NCI-H446 (cell line): ENCODE measurements at regions not wholly inside any gene's neighbourhood (a gene's known extent, or its start where the extent isn't known, plus 50 kb on each side); places are given as distances from the start of the nearest gene placed in this dataset.
"Not testable (repeated sequence)": the region's sequence is repeated elsewhere in the genome, so short reads cannot be mapped to it uniquely, and the experiment has no call there.

ENCODE experiments used
- DNase-seq, 2 experiments: peaks; one replicate each; lab custom pipeline; 2025; lab: John Stamatoyannopoulos, UW

DNA sequence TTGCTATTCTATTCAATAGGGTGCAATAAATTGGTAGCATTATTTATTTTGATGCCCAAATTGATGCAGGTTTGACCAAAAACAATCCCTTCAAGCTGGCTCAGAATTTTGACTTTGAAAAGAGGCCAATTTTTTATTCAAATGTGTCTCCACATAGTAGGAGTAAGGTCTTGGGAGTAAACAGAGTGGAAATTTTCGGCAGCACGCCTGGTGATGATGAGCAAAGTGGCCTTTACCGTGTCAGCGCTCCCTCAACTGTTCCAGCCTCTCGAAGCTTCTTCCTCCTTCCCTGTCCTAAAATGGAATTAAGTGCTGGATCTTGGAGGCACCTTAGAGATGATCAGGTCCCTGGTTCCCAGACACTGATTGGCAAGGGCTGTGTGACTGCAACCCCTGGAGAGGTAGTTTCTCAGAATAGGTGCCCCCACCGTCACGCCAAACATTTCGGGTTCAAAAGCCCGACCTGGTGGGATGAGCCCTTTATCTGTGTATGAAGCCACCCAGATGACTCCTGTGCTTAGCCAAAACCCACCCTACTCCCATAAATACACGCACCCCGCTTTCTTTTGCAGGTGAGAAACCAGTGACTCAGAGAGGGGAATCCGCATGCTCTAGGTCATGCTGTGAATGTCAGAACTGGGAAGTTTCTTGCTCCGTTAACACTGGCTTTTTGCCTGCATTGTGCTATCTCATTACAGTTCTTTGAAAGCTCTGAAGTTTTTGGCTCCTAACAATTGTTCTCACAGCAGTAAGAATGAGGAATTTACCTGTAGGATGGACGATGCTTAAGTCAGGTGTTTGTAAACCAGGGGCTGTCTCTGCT, 89.1 kb downstream of the CRYGS start:
- DNase-seq = no peak

DNA sequence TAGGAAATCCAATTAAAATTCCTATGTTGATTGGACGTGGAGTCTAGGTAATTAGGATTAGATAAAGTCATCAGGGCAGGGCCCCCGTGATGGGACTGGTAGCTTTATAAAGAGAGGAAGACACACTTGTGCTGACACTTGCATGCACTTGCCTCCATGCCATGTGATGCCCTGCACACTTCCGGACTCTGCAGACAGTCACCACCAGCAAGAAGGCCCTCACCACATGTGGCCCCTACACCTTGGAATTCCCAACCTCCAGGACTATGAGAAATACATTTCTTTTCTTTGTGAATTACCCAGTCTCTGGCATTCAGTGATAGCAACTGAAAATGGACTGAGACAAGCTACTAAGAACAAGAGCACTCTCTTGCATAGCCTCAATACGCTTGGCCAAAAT, 90.6 kb downstream of the CRYGS start:
- no peak for DNase-seq

DNA sequence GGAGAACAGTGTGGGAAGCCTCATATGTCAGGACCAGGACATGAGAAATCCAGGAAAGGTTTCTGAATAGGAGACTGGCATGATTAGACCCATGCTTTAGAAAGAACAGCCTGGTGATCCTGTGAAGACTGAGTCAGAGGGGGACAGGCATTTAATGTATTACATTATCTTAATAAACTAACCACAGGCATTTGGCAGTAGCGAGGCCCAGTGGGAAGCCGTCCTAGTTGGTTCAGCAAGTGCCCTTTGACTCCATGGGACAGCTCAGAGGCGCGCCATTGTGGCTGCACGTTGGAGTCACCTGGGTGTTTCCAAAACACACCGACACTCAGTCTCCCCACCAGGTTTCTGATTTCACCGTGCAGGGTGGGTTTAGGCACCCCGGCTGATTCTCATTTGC, 90.5 kb upstream of the DGKG start:
- no peak for DNase-seq

DNA sequence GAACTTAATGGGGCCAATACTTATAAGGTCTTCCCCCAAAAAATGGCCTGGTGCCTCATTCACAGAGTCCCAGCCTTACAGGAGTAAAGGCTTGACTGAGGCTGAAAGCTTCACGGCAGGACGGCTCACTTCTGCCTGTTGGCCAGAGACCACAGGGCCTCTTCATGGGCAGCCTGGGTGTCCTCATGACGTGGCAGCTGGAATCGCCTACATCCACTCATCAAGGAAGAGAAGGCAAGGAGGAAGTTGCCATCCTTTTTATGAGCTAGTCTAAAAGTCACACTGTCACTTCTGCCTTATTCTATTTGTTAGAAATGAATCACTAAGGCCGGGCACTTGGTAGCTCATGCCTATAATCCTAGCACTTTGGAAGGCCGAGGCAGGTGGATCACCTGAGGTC, 89.3 kb upstream of the DGKG start:
- no peak for DNase-seq

DNA sequence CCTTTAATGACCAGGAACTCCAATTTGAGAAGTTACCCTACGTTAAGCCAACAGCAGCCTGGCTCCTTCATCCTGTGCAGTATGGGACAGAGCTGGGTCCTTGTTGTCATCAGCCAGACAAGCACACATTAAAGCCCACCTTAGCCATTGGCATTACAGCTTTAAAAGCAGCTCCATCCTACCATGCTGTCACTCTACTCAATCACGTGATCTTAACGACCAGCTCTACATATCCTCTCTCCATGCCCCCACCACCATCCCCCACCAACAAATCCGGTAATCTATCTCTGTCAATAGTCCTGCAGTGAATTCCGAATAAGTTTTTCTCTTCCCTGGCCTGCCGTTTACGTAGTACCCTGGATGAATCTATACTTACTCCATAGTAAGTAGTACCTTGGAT, 82.9 kb upstream of the DGKG start:
- DNase-seq = no peak

DNA sequence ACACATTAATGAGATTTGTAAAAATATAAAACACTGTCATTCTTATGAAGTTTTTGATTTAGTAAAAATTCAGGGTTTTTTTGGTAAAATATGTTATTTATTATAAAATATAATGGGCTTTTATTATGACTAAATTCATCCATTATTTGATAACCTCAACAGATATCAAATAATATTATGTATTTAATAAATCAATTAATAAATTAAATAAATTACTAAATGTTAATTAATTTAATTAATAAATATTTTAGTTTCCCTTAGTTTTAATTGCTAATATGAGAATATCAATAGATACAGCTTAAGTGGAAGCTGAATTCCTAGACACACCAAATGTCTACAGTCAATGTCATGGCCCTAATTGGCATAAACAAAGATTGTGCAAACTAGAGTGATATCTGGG, 82.3 kb upstream of the DGKG start:
- no peak for DNase-seq

DNA sequence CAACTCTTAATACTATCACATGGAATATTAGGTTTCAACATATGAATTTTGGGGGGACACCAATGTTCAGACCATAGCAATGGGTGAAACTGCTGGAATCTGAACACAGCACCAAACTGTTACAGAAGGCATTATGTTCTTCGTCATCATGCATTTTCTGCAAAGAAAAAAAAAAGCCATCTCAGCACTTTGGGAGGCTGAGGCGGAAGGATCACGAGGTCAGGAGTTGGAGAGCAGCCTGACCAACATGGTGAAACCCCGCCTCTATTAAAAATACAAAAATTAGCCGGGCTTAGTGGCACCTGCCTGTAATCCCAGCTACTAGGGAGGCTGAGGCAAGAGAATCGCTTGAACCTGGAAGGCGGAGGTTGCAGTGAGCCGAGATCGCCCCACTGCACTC, 80.9 kb upstream of the DGKG start:
- not testable (repeated sequence) for DNase-seq

DNA sequence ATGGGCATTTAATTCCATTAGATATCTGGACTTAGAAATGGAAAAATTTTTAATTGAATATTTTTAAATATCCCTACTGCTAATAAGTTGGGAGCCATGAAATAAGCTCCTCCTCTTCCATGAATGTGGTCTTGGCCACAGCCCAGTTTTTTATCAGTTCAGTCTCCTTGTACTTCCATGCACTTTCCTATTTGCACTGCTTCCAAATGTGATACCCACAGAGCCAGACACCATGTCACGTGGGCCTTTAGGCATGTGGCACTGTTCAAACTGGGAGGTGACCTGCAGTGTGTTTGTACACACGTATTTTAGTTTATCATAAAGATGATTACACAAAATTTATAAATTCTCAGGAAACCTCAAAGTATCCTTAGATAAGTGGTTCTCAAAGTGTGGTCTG, 80.1 kb upstream of the DGKG start:
- DNase-seq = no peak

DNA sequence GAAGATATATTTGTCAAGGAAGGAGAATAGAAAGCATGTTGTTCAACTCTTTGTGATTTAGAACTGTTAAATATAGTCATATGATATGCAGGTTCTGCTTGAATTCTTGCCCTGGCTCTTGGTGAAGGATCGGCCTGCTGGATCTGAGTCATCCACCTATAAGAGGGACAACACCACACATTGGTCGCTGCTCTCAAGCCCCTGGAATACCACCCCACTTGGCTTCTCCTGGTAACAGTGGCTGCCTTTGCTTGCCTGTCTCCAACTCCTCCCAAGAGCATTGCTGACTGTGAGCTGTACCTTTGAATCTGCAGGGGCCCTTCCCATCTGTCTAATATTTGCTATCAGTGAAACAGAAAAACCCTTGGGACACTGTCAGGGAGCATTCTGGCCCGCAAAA, 78.9 kb upstream of the DGKG start:
- DNase-seq = no peak

DNA sequence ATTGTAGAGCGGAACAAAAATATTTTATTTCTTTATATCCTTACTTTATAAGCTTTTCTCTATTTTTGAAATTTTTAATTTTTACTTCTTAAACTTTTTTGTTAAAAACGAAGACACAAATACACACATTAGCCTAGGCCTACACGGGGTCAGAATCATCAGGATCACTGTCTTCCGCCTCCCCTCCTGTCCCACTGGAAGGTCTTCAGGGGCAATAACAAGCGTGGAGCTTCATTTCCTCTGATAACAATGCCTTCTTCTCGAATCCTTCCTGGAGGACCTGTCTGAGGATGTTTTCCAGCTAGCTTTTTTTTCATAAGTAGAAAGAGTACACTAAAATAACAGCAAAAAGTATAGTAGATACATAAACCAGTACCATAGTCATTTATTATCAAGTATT, 77.7 kb upstream of the DGKG start:
- no peak for DNase-seq

DNA sequence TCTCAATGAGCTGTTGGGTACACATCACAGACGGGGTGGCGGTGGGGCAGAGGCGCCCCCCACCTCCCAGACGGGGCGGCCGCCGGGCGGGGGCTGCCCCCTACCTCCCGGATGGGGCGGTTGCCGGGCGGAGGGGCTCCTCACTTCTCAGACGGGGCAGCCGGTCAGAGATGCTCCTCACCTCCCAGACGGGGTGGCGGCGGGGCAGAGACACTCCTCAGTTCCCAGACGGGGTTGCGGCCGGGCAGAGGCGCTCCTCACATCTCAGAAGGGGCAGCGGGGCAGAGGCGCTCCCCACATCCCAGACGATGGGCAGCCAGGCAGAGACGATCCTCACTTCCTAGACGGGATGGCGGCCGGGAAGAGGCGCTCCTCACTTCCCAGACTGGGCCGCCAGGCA, 73.3 kb upstream of the DGKG start:
- DNase-seq = not testable (repeated sequence)

DNA sequence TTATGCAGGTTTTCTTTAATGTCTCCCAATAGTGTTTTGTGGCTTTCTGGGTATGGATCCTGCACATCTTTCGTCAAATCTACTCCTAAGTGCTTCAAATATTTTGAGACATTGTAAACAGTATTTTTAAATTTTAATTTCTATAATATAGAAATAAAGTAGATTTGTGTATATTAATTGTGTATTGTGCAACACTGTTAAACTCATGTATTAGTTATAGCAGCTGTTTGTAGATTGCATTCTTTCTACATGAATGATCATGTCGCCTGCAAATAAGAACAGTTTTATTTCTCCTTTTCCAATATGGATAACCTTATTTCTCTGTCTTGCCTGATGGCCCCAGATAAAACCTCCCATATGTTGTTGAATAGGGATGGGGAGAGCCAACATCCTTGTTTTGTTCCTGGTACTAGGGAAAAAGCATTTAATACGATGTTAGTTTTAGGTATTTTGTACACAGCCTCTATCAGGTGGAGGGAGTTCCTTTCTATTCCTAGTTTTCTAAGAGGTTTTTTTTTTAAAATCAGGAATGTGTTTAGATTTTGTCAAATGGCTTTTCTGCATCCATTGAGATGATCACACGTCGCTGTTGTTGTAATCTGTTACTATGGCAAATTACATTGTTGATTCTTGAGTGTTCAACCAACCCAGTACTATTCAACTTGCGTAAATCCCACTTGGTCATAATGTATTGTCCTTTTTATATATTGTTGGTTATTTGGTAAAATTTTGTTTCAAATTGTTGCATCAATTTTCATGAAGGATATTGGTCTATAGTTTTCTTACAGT, 71.1 kb upstream of the DGKG start:
- DNase-seq = no peak

DNA sequence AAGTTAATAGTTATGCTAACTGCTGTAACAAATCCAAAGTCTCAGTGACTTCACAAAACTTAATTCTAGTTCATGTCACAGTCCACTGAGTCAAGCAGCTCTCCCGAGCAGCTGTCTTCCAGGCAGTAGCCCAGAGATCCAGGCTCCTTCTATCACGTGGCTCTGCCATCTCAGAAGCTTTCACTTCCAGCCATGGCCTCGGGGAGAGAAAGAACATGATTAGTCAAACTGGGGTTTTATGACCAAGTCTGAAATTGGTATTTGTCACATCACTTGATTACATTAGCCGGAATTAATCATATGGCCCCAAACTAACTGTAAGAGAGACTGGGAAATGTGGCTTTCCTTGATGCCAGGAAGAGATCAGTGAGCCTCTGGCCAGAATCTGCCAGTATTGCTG, 70.2 kb upstream of the DGKG start:
- DNase-seq = no peak

DNA sequence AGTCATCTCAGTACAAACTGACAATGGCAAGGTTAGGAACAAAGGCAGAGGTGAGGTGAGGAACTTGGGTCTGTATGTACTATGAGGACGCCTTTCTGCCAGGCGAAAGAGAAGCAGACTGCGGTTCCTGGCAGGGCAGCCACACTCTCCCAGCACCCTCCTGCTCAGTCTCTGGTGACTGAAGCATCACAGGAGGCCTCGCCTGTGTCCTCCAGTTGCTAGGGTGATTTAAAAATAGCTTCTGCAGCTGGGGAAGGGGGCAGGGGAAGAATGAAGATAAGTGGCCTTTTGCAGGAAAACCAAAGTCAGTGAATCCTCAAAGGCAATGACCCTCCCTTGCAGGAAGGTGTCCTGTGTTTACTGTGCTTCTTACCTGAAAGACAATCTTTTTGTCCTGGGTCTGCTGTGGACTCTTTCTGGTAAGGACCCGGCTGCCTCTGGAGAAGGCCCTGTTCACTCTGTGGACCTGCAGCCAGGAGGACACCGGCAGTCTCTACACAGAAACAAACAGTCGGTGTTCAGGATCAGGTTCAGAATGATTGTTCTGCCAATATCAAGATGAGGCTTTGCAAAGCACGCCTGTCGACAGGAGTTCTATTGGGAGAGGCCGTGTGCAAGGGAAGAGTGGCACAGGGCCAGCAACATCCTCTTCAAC, 65.7 kb upstream of the DGKG start:
- no peak for DNase-seq

DNA sequence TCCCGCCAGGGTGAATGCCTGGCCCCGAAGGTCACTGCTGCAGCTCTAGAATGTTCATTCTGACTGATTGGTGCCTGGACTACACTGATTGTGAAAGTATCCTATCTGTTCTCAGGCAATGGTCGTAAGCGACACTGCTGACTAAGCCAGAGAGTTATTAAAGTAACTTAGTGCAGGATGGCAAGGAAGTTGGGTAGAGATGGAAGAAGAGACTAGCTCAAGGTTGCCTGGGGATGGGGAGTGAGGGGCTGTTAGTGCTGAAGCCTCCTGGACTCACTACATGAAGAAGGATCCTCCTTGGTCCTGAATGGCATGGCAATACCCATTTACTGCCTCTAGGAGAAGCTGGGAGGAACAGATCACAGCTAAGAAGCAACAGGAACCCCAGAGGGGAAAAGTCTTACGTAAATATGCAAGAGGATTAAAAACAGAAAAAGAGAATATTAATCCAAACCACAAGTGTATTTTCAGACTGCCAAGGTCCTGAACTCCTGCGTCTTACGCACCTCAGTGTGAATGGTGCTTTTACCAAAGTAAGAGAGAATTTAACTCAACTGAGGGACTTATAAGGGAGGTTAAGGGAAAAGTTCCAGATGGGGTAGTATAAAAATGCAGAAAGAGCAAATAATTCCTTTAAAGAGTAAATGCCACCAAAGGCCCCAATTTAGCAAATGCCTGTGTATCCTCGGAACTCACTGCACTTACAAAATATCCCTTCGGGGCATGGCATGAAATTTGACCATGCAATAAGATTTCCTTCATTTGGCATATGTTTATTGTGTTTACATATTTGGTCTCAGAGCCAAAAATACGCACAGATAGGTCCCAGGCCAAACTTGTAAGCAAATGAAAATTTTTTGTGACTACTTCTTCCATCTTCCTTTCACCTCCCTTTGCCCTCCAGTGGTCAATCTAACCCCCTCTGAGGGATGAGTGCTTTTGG, 64.0 kb upstream of the DGKG start:
- no peak for DNase-seq

DNA sequence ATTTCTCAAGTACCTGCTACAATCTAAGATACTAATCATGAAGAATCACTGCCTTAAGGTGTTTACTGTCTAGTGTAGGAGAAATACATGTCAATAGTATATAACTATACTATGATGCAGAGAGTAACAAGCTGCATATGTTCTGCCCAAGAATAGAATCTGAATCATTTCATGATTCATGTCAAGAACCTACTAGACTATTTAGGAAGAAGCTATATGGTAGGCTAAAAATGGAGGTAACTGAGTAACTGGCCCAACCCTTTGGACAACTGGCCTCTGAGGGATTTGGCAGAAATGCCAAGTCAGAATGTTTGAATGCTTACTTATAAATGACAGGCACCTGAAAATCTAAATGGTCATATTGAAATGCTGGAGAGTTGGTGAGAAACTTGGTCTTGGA, 59.9 kb upstream of the DGKG start:
- no peak for DNase-seq

DNA sequence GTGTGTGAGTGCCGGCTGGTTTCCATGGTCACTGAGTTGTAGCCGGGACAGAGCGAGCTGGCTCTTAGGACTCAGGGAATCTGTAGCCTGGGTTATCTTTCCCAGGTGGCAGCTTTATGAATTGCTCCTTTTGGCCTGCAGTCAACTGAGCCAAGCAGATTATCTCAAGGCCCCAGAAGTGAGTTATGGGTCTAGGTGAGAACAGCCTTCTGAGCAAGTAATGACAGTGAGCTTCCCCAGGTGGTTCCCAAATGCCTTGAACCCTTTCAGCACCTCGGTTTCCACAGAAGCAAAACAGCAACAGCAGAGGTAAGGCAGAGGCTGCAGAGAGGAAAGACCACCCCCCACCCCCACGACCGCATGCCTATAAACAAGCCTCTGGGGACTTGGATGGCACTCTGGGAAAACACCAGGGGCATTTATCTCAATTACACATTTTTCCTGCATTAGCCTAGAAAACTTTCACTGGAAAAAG, 56.7 kb upstream of the DGKG start:
- DNase-seq = no peak

DNA sequence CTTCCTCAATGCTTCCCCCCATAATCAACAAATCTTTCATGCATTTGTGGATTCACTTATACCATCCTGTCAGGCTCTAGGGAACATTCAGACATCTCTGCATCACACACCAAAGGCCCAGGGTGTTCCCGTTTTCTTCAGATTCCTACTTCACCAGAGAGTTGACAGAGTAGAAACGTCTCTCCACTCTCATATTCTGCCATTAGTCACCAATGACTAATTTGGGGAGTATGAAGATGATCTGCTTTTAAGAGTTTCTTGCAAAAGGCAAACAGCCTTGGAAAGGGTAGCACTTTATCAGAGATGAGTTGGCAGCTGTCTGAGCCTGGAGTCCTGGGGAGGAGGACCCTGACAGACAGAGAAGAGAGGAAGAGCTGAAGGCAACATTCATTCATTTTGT, 55.8 kb upstream of the DGKG start:
- no peak for DNase-seq

DNA sequence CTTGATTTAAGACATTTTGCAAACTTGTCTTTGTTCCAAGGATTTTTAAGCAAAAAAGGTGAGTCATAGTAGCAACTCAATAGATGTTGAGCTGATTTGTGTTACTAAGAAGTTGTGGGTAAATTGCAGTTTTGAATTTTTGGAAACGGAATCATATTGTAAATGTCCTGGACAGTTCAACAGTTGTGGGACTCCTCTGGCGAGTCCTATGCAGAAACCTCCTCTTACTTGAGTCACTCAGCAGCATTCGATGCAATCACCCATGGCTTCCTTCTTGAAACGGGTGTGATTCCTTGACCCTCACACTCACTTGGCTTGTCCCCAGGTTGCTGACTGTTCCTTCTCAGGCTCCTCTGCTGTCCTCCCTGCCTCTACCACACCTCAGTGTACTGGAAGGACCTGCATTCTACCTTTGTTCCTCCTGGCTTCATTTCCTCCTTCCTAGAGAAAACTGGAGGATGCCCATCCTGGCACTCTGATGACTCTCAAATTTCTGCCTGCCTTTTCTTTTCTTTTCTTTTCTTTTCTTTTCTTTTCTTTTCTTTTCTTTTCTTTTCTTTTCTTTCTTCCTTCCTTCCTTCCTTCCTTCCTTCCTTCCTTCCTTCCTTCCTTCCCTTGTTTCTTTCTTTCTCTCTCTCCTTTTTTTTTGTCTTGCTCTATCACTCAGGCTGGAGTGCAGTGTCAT, 52.8 kb upstream of the DGKG start:
- no peak for DNase-seq

DNA sequence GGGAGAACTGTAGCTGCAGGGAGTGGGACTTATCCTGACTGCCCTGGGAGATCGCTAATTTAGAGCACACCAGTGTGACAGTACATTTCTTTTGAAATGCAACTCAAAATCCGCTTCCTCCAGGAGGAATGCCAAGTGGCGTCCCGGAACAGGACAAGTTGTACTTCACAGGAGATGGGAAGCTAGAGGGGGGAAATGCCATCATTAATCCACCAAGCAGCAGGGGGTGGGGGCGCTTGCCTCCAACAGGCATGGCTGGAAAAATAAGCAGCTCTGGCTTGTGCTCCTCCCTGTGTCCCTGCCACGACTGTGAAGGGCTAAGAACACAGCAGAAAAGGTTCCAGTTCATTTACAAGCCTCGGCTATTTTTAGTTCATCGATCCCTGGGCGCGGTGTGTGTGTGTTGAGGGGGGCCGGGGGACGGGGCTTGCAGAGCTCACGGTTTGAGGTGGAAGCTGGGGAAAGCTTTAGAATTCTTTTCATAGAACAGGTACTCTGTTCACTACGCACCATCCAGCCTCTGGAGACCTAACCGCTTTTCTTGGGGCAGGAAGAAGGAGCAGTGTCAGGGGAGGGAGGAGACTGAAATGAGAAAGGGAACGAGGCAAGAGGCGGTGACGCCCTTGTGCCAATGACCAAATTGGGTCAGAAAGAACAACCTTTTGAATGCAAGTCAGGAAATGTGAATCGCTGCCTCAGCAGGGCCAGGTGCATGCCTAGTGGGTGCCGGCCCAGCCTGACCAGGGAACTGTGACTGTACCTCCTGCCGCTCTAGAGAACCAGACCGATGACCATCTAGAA, 51.8 kb upstream of the DGKG start:
- peak in 1 of 2 experiments; percentile 55 for DNase-seq
